Activated T-helper 17 cell treated with anti-CD3 and anti-CD28 coated beads, Interleukin-2, amount 50 U/mL, for 72 hours (primary cell): ENCODE measurements at regions not wholly inside any gene's neighbourhood (a gene's known extent, or its start where the extent isn't known, plus 50 kb on each side); places are given as distances from the start of the nearest gene placed in this dataset.
A peak's percentile ranks its signal among the peaks of the same experiment; 100 is the strongest.
"Not testable (repeated sequence)": the region's sequence is repeated elsewhere in the genome, so short reads cannot be mapped to it uniquely, and the experiment has no call there.

Experiments
- ATAC-seq: fragments of 150-1000 bp; cut with Tn5 transposase; replicated peaks from 2 replicates; pipeline ENCODE4 v1.10.0; 2021; ENCODE audit warnings: mild to moderate bottlenecking, moderate library complexity
- H3K27ac Mint-ChIP-seq: one replicate; pipeline ENCODE4 v1.8.0; 2022; ENCODE audit warnings: mixed read lengths
- H3K27me3 Mint-ChIP-seq: one replicate; pipeline ENCODE4 v1.8.0; 2022; ENCODE audit warnings: mixed read lengths
- H3K36me3 Mint-ChIP-seq: one replicate; pipeline ENCODE4 v1.8.0; 2022; ENCODE audit warnings: low read depth, mild to moderate bottlenecking, mixed read lengths
- H3K4me1 Mint-ChIP-seq: one replicate; pipeline ENCODE4 v1.8.0; 2022; ENCODE audit warnings: mixed read lengths
- H3K4me3 Mint-ChIP-seq: one replicate; pipeline ENCODE4 v1.8.0; 2022; ENCODE audit warnings: mild to moderate bottlenecking, mixed read lengths
- H3K9me3 Mint-ChIP-seq: one replicate; pipeline ENCODE4 v1.8.0; 2022; ENCODE audit warnings: mixed read lengths

DNA sequence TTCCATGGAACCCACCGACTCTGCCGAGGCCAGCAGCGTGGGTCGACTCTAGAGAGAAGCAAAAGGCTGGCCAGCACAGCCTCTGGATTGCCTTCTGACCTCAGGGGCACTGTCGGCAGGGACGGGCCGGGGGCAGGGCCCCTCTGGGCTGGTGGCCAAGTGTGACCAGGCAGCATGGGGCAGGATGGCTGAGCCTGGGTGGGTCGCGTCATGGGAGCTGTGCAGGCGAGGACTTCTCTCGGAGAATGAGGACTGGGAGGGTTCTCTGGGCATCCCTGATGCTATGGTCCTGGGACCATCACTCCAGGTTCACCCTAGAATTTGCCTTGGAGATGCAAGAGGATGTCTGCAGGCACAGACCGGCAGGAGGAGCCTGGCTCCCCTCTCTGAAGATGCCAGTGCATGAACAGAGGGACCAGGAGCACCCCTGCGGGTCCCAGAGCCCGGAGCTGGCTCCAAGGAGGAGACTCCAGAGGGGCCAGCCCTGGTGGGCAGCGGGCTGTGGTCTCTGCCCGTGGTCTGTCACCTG, 289.2 kb downstream of the NDUFA10 start:
- H3K9me3 Mint-ChIP-seq = peaks cover 3% of the 10 kb centered on the region
- H3K27ac Mint-ChIP-seq = no peak overlapping the region
- no peaks in the 10 kb centered on the region for H3K4me1 Mint-ChIP-seq
- no peak overlapping the region for H3K4me3 Mint-ChIP-seq
- H3K36me3 Mint-ChIP-seq = no peaks in the 10 kb centered on the region
- no peaks in the 10 kb centered on the region for H3K27me3 Mint-ChIP-seq
- no peak for ATAC-seq

DNA sequence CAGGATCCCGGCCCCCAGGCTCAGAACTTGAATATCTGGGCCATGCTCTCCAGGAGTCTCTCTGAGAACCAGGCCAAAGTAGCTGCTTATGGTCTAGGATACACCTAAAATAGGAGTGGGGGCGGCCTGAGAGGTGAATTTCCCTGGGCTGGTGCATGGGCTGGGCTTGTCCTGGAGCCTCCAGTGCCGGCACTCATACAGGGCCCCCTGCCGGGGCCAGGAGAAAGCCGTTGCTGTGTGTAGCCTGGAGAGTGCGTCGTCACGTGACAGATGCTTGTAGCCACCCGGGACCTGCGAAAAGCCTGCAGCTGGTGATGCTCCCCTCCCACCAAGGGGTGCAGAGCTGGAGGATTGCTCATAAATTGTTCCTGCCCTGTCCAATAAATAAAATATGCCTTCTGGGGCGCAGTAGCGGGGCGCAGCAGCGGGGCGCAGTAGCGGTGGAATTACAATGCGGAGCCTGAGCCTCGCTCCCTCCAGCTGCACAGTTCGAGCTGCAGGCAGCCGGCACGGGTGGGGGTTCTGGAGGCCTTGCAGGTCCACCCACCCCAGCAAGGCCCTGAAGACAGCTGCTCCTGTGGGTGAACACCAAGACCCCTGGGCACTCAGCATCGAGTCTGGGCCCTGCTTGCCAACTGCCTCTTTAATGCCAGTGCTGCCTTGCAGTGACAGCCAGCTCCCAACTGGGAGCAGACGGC, 289.9 kb downstream of the NDUFA10 start:
- no peak overlapping the region for H3K27ac Mint-ChIP-seq
- no peak overlapping the region for H3K4me3 Mint-ChIP-seq
- H3K36me3 Mint-ChIP-seq = no peaks in the 10 kb centered on the region
- H3K4me1 Mint-ChIP-seq = no peaks in the 10 kb centered on the region
- peaks cover 3% of the 10 kb centered on the region for H3K9me3 Mint-ChIP-seq
- ATAC-seq = no peak
- H3K27me3 Mint-ChIP-seq = no peaks in the 10 kb centered on the region

GRCh38 chr2:239734436-239735005, 290.6 kb downstream of the NDUFA10 start:
- no peaks in the 10 kb centered on the region for H3K4me1 Mint-ChIP-seq
- no peak overlapping the region for H3K27ac Mint-ChIP-seq
- no peak for ATAC-seq
- no peaks in the 10 kb centered on the region for H3K36me3 Mint-ChIP-seq
- peaks cover 3% of the 10 kb centered on the region for H3K9me3 Mint-ChIP-seq
- no peak overlapping the region for H3K4me3 Mint-ChIP-seq
- H3K27me3 Mint-ChIP-seq = no peaks in the 10 kb centered on the region

DNA sequence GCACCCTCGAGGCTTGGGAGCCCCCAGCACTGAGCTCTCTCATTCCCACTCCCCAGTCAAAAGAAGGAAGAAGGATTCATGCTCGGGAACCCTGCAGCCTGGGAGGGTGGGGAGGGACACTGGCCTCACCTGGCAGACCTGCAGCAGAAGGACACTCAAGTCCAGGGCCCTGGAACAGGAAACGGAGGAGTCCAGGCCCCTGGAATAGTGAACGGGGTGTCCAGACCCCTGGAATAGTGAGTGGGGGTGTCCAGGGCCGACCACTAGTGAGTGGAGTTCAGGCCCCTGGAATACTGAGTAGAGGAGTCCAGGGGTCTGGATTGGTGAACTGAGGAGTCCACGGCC, 292.5 kb downstream of the NDUFA10 start:
- no peak overlapping the region for H3K27ac Mint-ChIP-seq
- no peak overlapping the region for H3K4me3 Mint-ChIP-seq
- peaks cover 3% of the 10 kb centered on the region for H3K9me3 Mint-ChIP-seq
- no peaks in the 10 kb centered on the region for H3K27me3 Mint-ChIP-seq
- no peaks in the 10 kb centered on the region for H3K4me1 Mint-ChIP-seq
- no peak for ATAC-seq
- H3K36me3 Mint-ChIP-seq = no peaks in the 10 kb centered on the region

DNA sequence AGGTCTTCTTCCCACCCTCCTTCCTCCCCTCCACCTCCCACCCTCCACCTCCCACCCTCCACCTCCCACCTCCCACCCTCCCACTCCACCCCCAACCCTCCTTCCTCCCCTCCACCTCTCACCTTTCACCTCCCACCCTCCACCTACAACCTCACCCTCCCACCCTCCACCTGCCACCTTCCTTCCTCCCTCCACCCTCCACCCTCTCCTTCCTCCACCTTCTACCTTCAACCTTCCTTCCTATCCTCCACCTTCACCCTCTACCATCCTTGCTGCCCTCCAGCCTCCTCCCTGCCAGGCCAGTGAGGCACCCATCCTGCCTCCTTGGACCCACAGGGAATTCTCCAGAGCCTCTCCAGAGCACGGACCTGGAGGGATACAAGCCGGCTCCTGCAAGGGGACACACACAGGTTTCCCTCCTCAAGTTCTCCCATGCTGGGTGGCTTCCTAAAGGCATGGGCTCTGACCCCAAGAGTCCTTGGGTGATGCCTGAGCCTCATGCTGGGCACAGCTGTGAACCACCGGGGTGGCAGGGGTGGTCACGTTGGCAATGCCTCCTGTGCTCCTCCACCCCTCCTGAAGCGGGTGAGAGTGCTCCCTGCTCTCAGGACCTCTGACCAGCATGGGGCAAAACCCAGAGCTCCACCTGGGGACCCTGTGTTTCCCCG, 293.0 kb downstream of the NDUFA10 start:
- Mint-ChIP-seq H3K27me3 (no peaks in the 10 kb centered on the region), H3K4me3 (no peak overlapping the region), H3K27ac (no peak overlapping the region), H3K9me3 (peaks cover 3% of the 10 kb centered on the region), H3K4me1 (no peaks in the 10 kb centered on the region), H3K36me3 (no peaks in the 10 kb centered on the region)
- no peak for ATAC-seq

- Mint-ChIP-seq H3K27ac (peak overlapping the region; percentile 16), H3K27me3 (no peaks in the 10 kb centered on the region), H3K36me3 (no peaks in the 10 kb centered on the region), H3K9me3 (peaks cover 3% of the 10 kb centered on the region), H3K4me1 (no peaks in the 10 kb centered on the region), H3K4me3 (no peak overlapping the region)
- no peak for ATAC-seq
These were observed 293.7 kb downstream of the NDUFA10 start for GRCh38 chr2:239731422-239731821.

DNA sequence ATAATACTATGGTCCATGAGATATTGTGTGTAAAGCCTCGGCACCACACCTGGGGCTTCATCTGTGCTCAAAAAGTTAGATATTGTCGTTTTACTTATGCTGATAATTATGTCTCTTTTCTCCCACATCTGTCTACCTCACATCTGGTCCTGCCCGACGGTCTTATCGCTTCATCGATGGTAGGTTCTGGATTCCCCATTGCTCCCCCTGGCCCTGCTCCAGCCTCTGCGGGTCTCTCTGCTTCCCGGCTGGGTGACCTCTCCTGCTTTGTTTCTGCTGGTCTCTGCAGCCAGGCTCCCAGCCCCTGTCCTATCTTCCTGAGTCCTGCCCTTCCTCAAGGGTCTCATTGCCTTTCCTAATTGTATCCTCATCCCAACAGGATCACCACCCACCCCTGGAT, 294.2 kb downstream of the NDUFA10 start:
- ATAC-seq = no peak
- Mint-ChIP-seq H3K4me3 (no peak overlapping the region), H3K9me3 (peaks cover 3% of the 10 kb centered on the region), H3K27ac (peak overlapping the region; percentile 16), H3K27me3 (no peaks in the 10 kb centered on the region), H3K4me1 (no peaks in the 10 kb centered on the region), H3K36me3 (no peaks in the 10 kb centered on the region)

GRCh38 chr2:239730567-239730882, 294.6 kb downstream of the NDUFA10 start:
- ATAC-seq = peak; percentile 18
- H3K36me3 Mint-ChIP-seq, H3K9me3 Mint-ChIP-seq, H3K4me1 Mint-ChIP-seq, H3K27me3 Mint-ChIP-seq, H3K4me3 Mint-ChIP-seq: not testable (repeated sequence)
- peak overlapping the region; percentile 16 for H3K27ac Mint-ChIP-seq

DNA sequence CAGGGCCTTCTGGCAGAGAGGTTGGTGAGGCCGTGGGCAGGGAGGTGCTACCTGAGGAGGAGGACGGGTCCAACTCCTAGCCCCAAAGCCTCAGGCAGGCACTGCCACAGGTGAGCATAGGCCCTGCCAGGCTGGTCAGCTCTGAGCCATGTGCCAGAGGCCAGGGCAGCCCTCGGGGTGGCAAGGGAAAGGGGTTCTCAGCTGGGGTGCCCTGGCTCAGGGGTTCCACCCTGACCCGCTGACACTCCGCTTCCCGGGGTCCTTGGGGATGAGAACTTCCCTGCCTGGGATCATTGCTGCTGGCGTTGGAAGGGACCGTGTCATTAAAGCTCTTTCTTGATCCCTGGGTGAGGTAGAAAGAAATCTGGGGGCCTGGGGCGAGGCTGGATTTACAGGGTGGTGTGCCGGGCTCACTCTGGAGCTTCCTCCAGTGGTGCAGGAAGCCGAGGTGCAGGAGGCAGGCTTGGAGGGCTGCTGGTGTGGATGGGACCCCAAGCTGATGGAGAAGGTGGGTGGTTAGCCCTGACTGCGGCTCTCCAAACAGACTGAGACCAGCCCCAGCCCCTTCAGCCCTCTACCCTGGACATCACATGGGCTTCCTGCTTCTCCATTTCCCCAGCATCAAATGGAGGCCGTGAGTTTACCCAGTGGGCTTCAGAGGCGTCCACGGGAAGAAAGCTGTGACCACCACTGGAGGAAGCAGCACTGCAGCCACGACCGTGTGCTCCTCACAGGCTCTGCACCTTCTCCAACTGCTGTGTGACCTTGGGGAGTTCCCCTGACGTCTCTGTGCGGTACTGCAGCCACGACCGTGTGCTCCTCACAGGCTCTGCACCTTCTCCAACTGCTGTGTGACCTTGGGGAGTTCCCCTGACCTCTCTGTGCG, 295.2 kb downstream of the NDUFA10 start:
- no peaks in the 10 kb centered on the region for H3K36me3 Mint-ChIP-seq
- no peak overlapping the region for H3K4me3 Mint-ChIP-seq
- H3K9me3 Mint-ChIP-seq = peaks cover 3% of the 10 kb centered on the region
- ATAC-seq = peak; percentile 38
- H3K4me1 Mint-ChIP-seq = no peaks in the 10 kb centered on the region
- H3K27ac Mint-ChIP-seq = no peak overlapping the region
- no peaks in the 10 kb centered on the region for H3K27me3 Mint-ChIP-seq

DNA sequence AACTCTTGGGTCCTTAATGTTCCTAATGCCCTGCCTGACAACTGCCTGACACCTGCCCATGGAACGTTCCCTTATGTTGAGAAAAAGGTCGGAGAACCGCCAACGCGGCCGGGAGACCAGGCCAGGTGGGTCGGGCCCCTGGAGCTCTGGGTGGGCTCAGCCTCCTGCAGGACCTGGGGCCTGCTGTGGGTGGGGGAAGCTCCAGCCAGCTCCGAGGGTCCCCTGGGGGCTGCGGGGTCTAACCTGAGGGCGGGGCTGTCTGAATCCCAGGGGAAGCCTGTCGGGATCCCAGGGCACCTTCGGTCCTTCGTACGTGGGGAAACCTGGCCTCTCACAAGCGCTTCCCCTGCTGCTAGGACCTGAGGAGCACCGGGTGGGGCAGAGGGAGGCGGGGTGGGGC, 296.0 kb downstream of the NDUFA10 start:
- Mint-ChIP-seq H3K36me3 (no peaks in the 10 kb centered on the region), H3K27ac (no peak overlapping the region), H3K9me3 (peaks cover 1% of the 10 kb centered on the region), H3K4me3 (no peak overlapping the region), H3K27me3 (no peaks in the 10 kb centered on the region), H3K4me1 (no peaks in the 10 kb centered on the region)
- no peak for ATAC-seq

GRCh38 chr2:239728751-239729150, 296.4 kb downstream of the NDUFA10 start:
- ATAC-seq = no peak
- Mint-ChIP-seq H3K27me3 (no peaks in the 10 kb centered on the region), H3K4me3 (no peak overlapping the region), H3K4me1 (no peaks in the 10 kb centered on the region), H3K9me3 (no peaks in the 10 kb centered on the region), H3K27ac (no peak overlapping the region), H3K36me3 (no peaks in the 10 kb centered on the region)

DNA sequence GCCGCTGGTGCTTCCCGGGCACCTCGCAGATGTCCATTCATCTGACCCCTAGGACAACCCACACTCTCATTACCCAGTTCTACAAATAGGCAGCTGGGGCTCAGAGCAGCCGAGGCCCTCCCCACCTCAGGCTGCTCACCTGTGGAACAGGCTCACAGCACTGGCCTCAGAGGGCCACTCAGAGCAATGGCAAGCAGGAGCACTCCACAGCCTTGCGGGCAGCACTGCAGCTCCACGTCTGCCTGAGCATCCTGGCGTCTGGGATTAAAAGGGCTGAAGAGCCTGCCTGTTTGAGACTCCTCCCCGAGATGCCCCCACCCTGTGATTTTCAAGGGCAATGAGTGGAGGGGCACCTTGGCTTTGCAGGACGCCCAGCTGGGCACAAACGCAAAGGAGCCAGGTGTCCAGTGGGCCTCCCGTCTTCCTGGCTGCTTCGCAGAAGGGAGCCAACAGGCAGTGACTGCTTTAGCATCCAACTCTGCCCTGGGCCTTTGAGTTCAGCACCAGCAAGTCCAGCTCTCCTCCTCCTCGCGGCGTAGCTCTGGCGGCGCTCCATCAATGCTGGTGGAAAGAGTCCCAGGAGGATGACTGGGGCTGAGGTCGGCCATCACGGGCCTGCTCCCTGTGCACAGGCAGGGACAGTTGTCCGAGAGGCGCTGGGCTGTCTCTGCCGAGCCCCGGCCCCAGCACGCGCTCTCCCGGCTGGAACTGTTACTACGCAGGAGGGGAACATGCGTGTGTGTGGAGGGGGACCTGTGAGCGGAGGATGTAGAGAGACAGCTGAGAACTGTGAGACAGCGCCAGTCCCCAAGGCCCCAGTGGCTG, 297.2 kb downstream of the NDUFA10 start:
- no peak for ATAC-seq
- Mint-ChIP-seq H3K27ac (no peak overlapping the region), H3K4me1 (no peaks in the 10 kb centered on the region)

GRCh38 chr2:239727182-239727775, 297.9 kb downstream of the NDUFA10 start:
- Mint-ChIP-seq H3K9me3 (no peaks in the 10 kb centered on the region), H3K36me3 (no peaks in the 10 kb centered on the region), H3K4me3 (no peak overlapping the region), H3K27me3 (no peaks in the 10 kb centered on the region), H3K27ac (no peak overlapping the region), H3K4me1 (no peaks in the 10 kb centered on the region)
- ATAC-seq = no peak

More for the DNA sequence above, 297.2 kb downstream of the NDUFA10 start:
- Mint-ChIP-seq H3K9me3 (no peaks in the 10 kb centered on the region), H3K36me3 (no peaks in the 10 kb centered on the region), H3K27me3 (no peaks in the 10 kb centered on the region), H3K4me3 (no peak overlapping the region)
